Fibroblast of lung (primary cell): ENCODE measurements at regions not wholly inside any gene's neighbourhood (a gene's known extent, or its start where the extent isn't known, plus 50 kb on each side); places are given as distances from the start of the nearest gene placed in this dataset.

Experiments used
- DNase-seq, 2 donors: peaks; one replicate each; pipeline versions ENCODE4 v3.0.0 to v3.0.0-alpha.2; 2010; ENCODE audit warnings: low read depth in 2 of 2
- H2AFZ ChIP-seq: 2 replicates; pipeline ENCODE4 v1.5.1; 2012; ENCODE audit warnings: low read length, control low read depth, inconsistent platforms
- H3K27ac ChIP-seq: 2 replicates; pipeline ENCODE4 v1.5.1; 2011; ENCODE audit warnings: low read length, control low read depth; ENCODE audit not compliant: insufficient read depth
- H3K27me3 ChIP-seq: 2 replicates; pipeline ENCODE4 v1.5.1; 2011; ENCODE audit warnings: mild to moderate bottlenecking, low read length; ENCODE audit not compliant: control insufficient read depth, insufficient read depth
- H3K36me3 ChIP-seq: 2 replicates; pipeline ENCODE4 v1.5.1; 2011; ENCODE audit warnings: low read length; ENCODE audit not compliant: control insufficient read depth, insufficient read depth
- H3K4me1 ChIP-seq: 2 replicates; pipeline ENCODE4 v1.5.1; 2011; ENCODE audit warnings: low read length; ENCODE audit not compliant: control insufficient read depth, insufficient read depth; ENCODE audit errors: extremely low read depth
- H3K4me2 ChIP-seq: 2 replicates; pipeline ENCODE4 v1.5.1; 2011; ENCODE audit warnings: low read length, control low read depth; ENCODE audit not compliant: insufficient read depth; ENCODE audit errors: extremely low read depth
- H3K4me3 ChIP-seq, 4 experiments: fragments of 200-600 bp in 1 of 4; sonication (generic) in 1 of 4; replicated peaks in 1 of 4; 2 replicates each; pipeline ENCODE4 v1.5.1; 2011 to 2016; ENCODE audit warnings: low read length in 4 of 4, low read depth in 3 of 4, mild to moderate bottlenecking in 3 of 4, control low read depth in 2 of 4, inconsistent platforms in 1 of 4, mixed read lengths in 1 of 4; ENCODE audit not compliant: insufficient read depth in 1 of 4; ENCODE audit errors: control extremely low read depth in 1 of 4
- H3K79me2 ChIP-seq: 2 replicates; pipeline ENCODE4 v1.5.1; 2012; ENCODE audit warnings: mild to moderate bottlenecking, low read length, inconsistent platforms; ENCODE audit not compliant: control insufficient read depth, insufficient read depth
- H3K9ac ChIP-seq: 2 replicates; pipeline ENCODE4 v1.5.1; 2011; ENCODE audit warnings: mild to moderate bottlenecking, low read length, control low read depth; ENCODE audit not compliant: insufficient read depth
- H3K9me3 ChIP-seq: 2 replicates; pipeline ENCODE4 v1.5.1; 2012; ENCODE audit warnings: low read depth, low read length; ENCODE audit not compliant: control insufficient read depth, insufficient read depth
- H4K20me1 ChIP-seq: 2 replicates; pipeline ENCODE4 v1.5.1; 2011; ENCODE audit warnings: low read length; ENCODE audit not compliant: control insufficient read depth, insufficient read depth; ENCODE audit errors: extremely low read depth
- EZH2 ChIP-seq: IDR thresholded peaks from 2 replicates; pipeline ENCODE4 v1.5.1; 2012; ENCODE audit warnings: low read length, control low read depth, mild to moderate bottlenecking; ENCODE audit errors: missing control alignments
- TF ChIP-seq, protein P1 (sequence below), 2 donors: IDR thresholded peaks in 1 of 2; conservative IDR thresholded peaks in 1 of 2; 1 replicate in 1 of 2; 2 replicates in 1 of 2; pipeline ENCODE4 v1.5.1; 2011 to 2012; ENCODE audit warnings: low read length in 2 of 2, control low read depth in 1 of 2, inconsistent platforms in 1 of 2, low read depth in 1 of 2, mild to moderate bottlenecking in 1 of 2

DNA sequence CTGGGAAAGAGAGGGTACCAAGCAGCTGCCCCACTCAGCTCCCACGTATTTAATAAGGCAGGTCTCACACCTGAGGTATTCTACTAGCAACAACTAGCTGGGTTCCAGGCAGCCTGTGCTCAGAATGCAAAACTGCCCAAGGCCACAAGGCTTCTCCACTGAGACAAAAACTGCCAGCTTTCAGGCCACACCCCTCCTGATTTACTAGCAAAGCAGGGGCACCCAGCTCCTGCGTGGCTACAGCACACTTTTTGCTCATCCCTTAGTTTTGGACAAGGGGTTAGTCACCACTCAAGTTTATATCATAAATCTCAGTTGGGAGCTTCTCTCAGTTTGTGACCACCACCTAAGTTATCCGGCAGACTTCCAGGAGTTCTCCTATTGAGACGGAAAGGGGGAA, 494.6 kb downstream of the CDH11 start:
- no peak overlapping the region for H3K27ac ChIP-seq
- no peak overlapping the region for H2AFZ ChIP-seq
- H3K27me3 ChIP-seq = no peaks in the 10 kb centered on the region
- H3K79me2 ChIP-seq = no peaks in the 10 kb centered on the region
- no peaks in the 10 kb centered on the region for H3K9me3 ChIP-seq
- H3K4me2 ChIP-seq = no peak overlapping the region
- no peak for TF ChIP-seq EZH2
- TF ChIP-seq, protein P1, sequence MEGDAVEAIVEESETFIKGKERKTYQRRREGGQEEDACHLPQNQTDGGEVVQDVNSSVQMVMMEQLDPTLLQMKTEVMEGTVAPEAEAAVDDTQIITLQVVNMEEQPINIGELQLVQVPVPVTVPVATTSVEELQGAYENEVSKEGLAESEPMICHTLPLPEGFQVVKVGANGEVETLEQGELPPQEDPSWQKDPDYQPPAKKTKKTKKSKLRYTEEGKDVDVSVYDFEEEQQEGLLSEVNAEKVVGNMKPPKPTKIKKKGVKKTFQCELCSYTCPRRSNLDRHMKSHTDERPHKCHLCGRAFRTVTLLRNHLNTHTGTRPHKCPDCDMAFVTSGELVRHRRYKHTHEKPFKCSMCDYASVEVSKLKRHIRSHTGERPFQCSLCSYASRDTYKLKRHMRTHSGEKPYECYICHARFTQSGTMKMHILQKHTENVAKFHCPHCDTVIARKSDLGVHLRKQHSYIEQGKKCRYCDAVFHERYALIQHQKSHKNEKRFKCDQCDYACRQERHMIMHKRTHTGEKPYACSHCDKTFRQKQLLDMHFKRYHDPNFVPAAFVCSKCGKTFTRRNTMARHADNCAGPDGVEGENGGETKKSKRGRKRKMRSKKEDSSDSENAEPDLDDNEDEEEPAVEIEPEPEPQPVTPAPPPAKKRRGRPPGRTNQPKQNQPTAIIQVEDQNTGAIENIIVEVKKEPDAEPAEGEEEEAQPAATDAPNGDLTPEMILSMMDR (conservative IDR thresholded peaks at IDR 0.05 in 1 of 2, IDR thresholded peaks at IDR 0.05 in 1 of 2; ENCODE audit: low read depth in 1 of 2, low read length in 2 of 2) = peak in 1 of 2 donors; percentile 4
- H3K4me1 ChIP-seq = no peaks in the 10 kb centered on the region
- no peaks in the 10 kb centered on the region for H3K36me3 ChIP-seq
- no peak for DNase-seq
- no peaks in the 10 kb centered on the region for H4K20me1 ChIP-seq
- no peak overlapping the region for H3K9ac ChIP-seq
- H3K4me3 ChIP-seq = no peak overlapping the region

DNA sequence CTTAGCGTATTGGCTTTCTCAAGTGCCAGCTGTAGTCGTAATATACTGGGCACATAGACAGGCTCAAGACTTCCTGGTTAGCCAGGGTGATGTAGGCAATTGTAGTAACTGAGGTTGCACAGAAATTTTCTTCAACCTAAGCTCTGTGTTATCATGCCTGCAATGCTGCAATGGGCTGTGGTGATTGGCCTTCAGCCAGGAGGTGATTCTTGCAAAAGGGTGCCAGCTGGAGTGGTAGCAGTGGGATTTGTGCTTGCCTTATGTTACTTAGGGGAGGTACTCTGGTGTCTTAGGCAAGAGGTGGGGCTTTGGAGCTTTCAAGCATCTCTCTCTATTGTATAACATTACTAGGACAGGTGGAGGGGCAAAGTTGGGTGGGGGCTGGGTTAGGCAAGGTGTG, 495.1 kb downstream of the CDH11 start:
- H3K4me2 ChIP-seq = no peak overlapping the region
- H3K27me3 ChIP-seq = no peaks in the 10 kb centered on the region
- no peaks in the 10 kb centered on the region for H4K20me1 ChIP-seq
- H3K9ac ChIP-seq = no peak overlapping the region
- TF ChIP-seq, protein P1 (conservative IDR thresholded peaks at IDR 0.05 in 1 of 2, IDR thresholded peaks at IDR 0.05 in 1 of 2; ENCODE audit: low read depth in 1 of 2, low read length in 2 of 2) = no peak
- no peak for TF ChIP-seq EZH2
- no peaks in the 10 kb centered on the region for H3K4me1 ChIP-seq
- DNase-seq = peak in 1 of 2 donors; percentile 27
- H3K4me3 ChIP-seq = no peak overlapping the region
- H2AFZ ChIP-seq = no peak overlapping the region
- H3K79me2 ChIP-seq = no peaks in the 10 kb centered on the region
- H3K36me3 ChIP-seq = no peaks in the 10 kb centered on the region
- H3K9me3 ChIP-seq = no peaks in the 10 kb centered on the region
- H3K27ac ChIP-seq = no peak overlapping the region

DNA sequence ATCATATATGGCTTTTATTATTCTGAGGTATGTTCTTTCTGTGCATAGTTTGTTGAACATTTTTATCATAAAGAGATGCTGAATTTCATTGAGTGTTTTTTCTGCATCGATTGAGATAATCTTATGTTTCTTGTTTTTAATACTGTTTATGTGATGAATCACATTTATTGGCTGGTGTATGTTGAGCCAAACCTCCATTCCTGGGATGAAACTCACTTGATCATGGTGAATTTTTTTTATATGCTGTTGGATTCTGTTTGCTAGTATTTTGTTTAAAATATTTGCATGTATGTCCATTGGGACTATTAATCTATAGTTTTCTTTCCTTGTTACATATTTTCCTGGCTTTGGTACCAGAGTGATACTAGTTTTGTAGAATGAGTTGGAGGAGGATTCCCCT, 500.2 kb downstream of the CDH11 start:
- Histone ChIP-seq H3K4me3 (no peak overlapping the region), H3K36me3 (no peaks in the 10 kb centered on the region), H3K4me2 (no peak overlapping the region), H3K9me3 (no peaks in the 10 kb centered on the region), H3K4me1 (no peaks in the 10 kb centered on the region), H4K20me1 (no peaks in the 10 kb centered on the region), H3K9ac (no peak overlapping the region), H3K27me3 (no peaks in the 10 kb centered on the region), H3K79me2 (no peaks in the 10 kb centered on the region), H3K27ac (no peak overlapping the region), H2AFZ (no peak overlapping the region)
- DNase-seq = peak in 1 of 2 donors; percentile 21
- no peak for TF ChIP-seq EZH2
- TF ChIP-seq, protein P1 (conservative IDR thresholded peaks at IDR 0.05 in 1 of 2, IDR thresholded peaks at IDR 0.05 in 1 of 2; ENCODE audit: low read depth in 1 of 2, low read length in 2 of 2) = no peak
